ENCODE measurements at regions not wholly inside any gene's neighbourhood (a gene's known extent, or its start where the extent isn't known, plus 50 kb on each side); places are given as distances from the start of the nearest gene placed in this dataset.

DNA sequence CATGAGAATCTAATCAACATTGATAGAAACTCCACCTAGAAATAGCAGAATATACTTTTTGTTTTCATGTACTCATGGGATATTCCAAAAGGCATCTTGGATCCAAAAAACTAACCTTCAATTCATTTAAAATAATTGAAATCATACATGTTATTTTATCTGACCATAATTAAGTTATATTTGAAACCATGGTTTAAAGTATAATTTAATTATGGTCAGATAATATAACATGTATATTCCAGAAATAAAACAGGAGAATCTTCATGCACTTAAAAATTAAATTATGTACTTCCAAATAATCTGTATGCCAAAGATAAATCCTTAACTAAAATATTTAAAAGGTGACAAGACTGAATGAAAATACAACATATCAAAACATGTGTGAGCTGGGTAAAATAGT, 651.3 kb upstream of the LINC00305 start:
- Histone ChIP-seq H3K9me3 (replicated peaks in 1 of 2; ENCODE audit: control insufficient read depth in 2 of 2, insufficient read depth in 1 of 2, low read depth in 1 of 2, low read length in 2 of 2) (no peaks in the 10 kb centered on the region), H3K23ac (ENCODE audit: low read depth, low read length, poor library complexity) (no peak overlapping the region), H3K27me3 (ENCODE audit: control insufficient read depth in 3 of 3, insufficient read depth in 3 of 3, low read depth in 1 of 3, low read length in 3 of 3) (no peaks in the 10 kb centered on the region), H2AK5ac (ENCODE audit: low read depth, low read length) (no peak overlapping the region), H3K9ac (ENCODE audit: low read depth, low read length, poor library complexity) (no peak overlapping the region), H4K8ac (ENCODE audit: low read depth, low read length) (no peak overlapping the region), H2BK120ac (ENCODE audit: low read depth, low read length) (no peak overlapping the region), H3K4me2 (ENCODE audit: insufficient read depth, low read length, poor library complexity, severe bottlenecking) (no peak overlapping the region), H3K79me1 (ENCODE audit: low read depth, low read length) (no peaks in the 10 kb centered on the region), H3K4me1 (ENCODE audit: control insufficient read depth in 2 of 2, insufficient read depth in 1 of 2, low read depth in 1 of 2, low read length in 2 of 2) (no peaks in the 10 kb centered on the region), H3K4me3 (ENCODE audit: low read length in 2 of 2) (no peak overlapping the region), H3K27ac (replicated peaks; ENCODE audit: low read length) (no peak overlapping the region), H2BK15ac (ENCODE audit: low read length) (no peak overlapping the region), H3K4ac (ENCODE audit: low read length) (no peak overlapping the region), H3K14ac (ENCODE audit: low read length) (no peak overlapping the region), H3K18ac (ENCODE audit: low read length) (no peak overlapping the region), H4K91ac (ENCODE audit: low read depth, low read length, poor library complexity) (no peak overlapping the region), H3K36me3 (replicated peaks in 1 of 2; ENCODE audit: control insufficient read depth in 2 of 2, insufficient read depth in 2 of 2, low read length in 2 of 2) (no peaks in the 10 kb centered on the region), H2AFZ (ENCODE audit: low read length) (no peak overlapping the region), H2BK12ac (ENCODE audit: low read length) (no peak overlapping the region), H2BK5ac (ENCODE audit: low read length) (no peak overlapping the region)
- DNase-seq (ENCODE audit: low spot score): no peak

DNA sequence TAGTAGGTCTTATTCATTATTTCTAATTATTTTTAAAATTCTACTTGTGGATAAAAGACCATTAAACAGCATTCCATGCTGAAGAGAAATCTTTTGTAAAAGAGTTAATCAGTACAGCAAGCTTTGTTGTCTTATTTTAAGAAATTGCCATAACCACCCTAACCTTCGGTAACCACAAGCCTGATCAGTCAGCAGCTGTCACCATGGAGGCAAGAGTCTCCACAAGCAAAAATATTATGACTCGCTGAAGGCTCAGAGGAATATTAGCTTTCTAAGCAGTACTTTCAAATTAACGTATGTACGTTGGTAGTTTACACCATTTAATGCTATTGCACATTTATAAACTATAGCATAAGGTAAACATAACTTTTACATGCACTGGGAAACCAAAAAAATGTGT, 650.5 kb upstream of the LINC00305 start:
- Histone ChIP-seq H2BK15ac (ENCODE audit: low read length) (no peak overlapping the region), H2AK5ac (ENCODE audit: low read depth, low read length) (no peak overlapping the region), H4K8ac (ENCODE audit: low read depth, low read length) (no peak overlapping the region), H3K18ac (ENCODE audit: low read length) (no peak overlapping the region), H3K36me3 (replicated peaks in 1 of 2; ENCODE audit: control insufficient read depth in 2 of 2, insufficient read depth in 2 of 2, low read length in 2 of 2) (no peaks in the 10 kb centered on the region), H3K4me2 (ENCODE audit: insufficient read depth, low read length, poor library complexity, severe bottlenecking) (no peak overlapping the region), H3K4me1 (ENCODE audit: control insufficient read depth in 2 of 2, insufficient read depth in 1 of 2, low read depth in 1 of 2, low read length in 2 of 2) (no peaks in the 10 kb centered on the region), H3K23ac (ENCODE audit: low read depth, low read length, poor library complexity) (no peak overlapping the region), H2AFZ (ENCODE audit: low read length) (no peak overlapping the region), H3K79me1 (ENCODE audit: low read depth, low read length) (no peaks in the 10 kb centered on the region), H3K4me3 (ENCODE audit: low read length in 2 of 2) (no peak overlapping the region), H2BK120ac (ENCODE audit: low read depth, low read length) (no peak overlapping the region), H3K27ac (replicated peaks; ENCODE audit: low read length) (no peak overlapping the region), H2BK5ac (ENCODE audit: low read length) (no peak overlapping the region), H4K91ac (ENCODE audit: low read depth, low read length, poor library complexity) (no peak overlapping the region), H3K9ac (ENCODE audit: low read depth, low read length, poor library complexity) (no peak overlapping the region), H3K27me3 (ENCODE audit: control insufficient read depth in 3 of 3, insufficient read depth in 3 of 3, low read depth in 1 of 3, low read length in 3 of 3) (no peaks in the 10 kb centered on the region), H3K14ac (ENCODE audit: low read length) (no peak overlapping the region), H3K4ac (ENCODE audit: low read length) (no peak overlapping the region), H2BK12ac (ENCODE audit: low read length) (no peak overlapping the region), H3K9me3 (replicated peaks in 1 of 2; ENCODE audit: control insufficient read depth in 2 of 2, insufficient read depth in 1 of 2, low read depth in 1 of 2, low read length in 2 of 2) (no peaks in the 10 kb centered on the region)
- no CpG with 5 or more reads among the region's 4 CpGs for WGBS, 2 donors (ENCODE audit: extremely low coverage in 2 of 2, insufficient read length in 2 of 2, insufficient replicate concordance in 1 of 2)
- no peak for DNase-seq (ENCODE audit: low spot score)

DNA sequence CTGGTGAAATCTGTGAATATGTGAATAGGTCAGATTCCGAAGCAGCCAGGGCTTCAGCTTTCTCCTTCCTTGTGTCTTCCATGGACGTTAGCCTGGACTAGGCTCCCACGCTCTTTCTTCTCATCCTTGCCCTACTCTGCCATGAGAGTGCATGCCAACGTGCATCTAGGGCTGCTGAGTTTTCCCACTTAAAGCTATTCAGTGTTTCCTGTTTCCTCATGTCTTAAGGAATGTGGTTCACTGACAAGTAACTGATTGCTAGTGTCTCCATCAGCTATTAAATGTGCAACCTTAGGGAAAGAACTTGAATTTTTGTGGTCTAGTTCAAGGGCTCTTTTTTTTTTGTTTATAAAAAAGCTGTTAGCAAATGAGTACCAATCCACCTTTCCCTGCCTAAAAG, 642.3 kb upstream of the LINC00305 start:
- Histone ChIP-seq H4K91ac (ENCODE audit: low read depth, low read length, poor library complexity) (no peak overlapping the region), H2AFZ (ENCODE audit: low read length) (no peak overlapping the region), H2BK5ac (ENCODE audit: low read length) (no peak overlapping the region), H3K14ac (ENCODE audit: low read length) (no peak overlapping the region), H3K4me1 (ENCODE audit: control insufficient read depth in 2 of 2, insufficient read depth in 1 of 2, low read depth in 1 of 2, low read length in 2 of 2) (no peaks in the 10 kb centered on the region), H3K4me3 (ENCODE audit: low read length in 2 of 2) (no peak overlapping the region), H3K23ac (ENCODE audit: low read depth, low read length, poor library complexity) (no peak overlapping the region), H3K18ac (ENCODE audit: low read length) (no peak overlapping the region), H3K36me3 (replicated peaks in 1 of 2; ENCODE audit: control insufficient read depth in 2 of 2, insufficient read depth in 2 of 2, low read length in 2 of 2) (no peaks in the 10 kb centered on the region), H3K9ac (ENCODE audit: low read depth, low read length, poor library complexity) (no peak overlapping the region), H3K4me2 (ENCODE audit: insufficient read depth, low read length, poor library complexity, severe bottlenecking) (no peak overlapping the region), H2BK15ac (ENCODE audit: low read length) (no peak overlapping the region), H4K8ac (ENCODE audit: low read depth, low read length) (no peak overlapping the region), H3K4ac (ENCODE audit: low read length) (no peak overlapping the region), H2AK5ac (ENCODE audit: low read depth, low read length) (no peak overlapping the region), H3K79me1 (ENCODE audit: low read depth, low read length) (no peaks in the 10 kb centered on the region), H2BK12ac (ENCODE audit: low read length) (no peak overlapping the region), H3K9me3 (replicated peaks in 1 of 2; ENCODE audit: control insufficient read depth in 2 of 2, insufficient read depth in 1 of 2, low read depth in 1 of 2, low read length in 2 of 2) (no peaks in the 10 kb centered on the region), H2BK120ac (ENCODE audit: low read depth, low read length) (no peak overlapping the region), H3K27me3 (ENCODE audit: control insufficient read depth in 3 of 3, insufficient read depth in 3 of 3, low read depth in 1 of 3, low read length in 3 of 3) (no peaks in the 10 kb centered on the region), H3K27ac (replicated peaks; ENCODE audit: low read length) (no peak overlapping the region)
- no peak for DNase-seq (ENCODE audit: low spot score)
- no CpG with 5 or more reads among the region's 4 CpGs for WGBS, 2 donors (ENCODE audit: extremely low coverage in 2 of 2, insufficient read length in 2 of 2, insufficient replicate concordance in 1 of 2)

DNA sequence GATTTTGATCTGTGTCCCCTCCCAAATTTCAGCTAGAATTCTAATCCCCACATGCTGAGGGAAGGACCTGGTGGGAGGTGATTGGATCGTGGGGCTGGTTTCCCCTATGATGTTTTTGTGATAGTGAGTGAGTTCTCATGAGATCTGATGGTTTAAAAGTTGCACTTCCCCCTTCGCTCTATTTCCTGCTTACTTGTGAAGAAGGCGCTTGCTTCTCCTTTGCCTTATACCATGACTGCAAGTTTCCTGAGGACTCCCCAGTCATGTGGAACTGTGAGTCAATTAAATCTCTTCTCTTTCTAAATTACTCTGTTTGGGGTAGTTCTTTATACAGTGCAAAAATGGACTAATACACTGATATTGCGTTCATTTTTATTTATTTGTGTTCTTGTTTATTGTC, 636.8 kb upstream of the LINC00305 start:
- H4K91ac ChIP-seq (ENCODE audit: low read depth, low read length, poor library complexity): no peak overlapping the region
- no peak overlapping the region for H3K18ac ChIP-seq (ENCODE audit: low read length)
- H3K4ac ChIP-seq (ENCODE audit: low read length): no peak overlapping the region
- H3K9ac ChIP-seq (ENCODE audit: low read depth, low read length, poor library complexity): no peak overlapping the region
- H3K27ac ChIP-seq (replicated peaks; ENCODE audit: low read length): no peak overlapping the region
- H2BK12ac ChIP-seq (ENCODE audit: low read length): no peak overlapping the region
- no peak overlapping the region for H4K8ac ChIP-seq (ENCODE audit: low read depth, low read length)
- H2BK15ac ChIP-seq (ENCODE audit: low read length): no peak overlapping the region
- no peaks in the 10 kb centered on the region for H3K9me3 ChIP-seq (replicated peaks in 1 of 2; ENCODE audit: control insufficient read depth in 2 of 2, insufficient read depth in 1 of 2, low read depth in 1 of 2, low read length in 2 of 2)
- H3K36me3 ChIP-seq (replicated peaks in 1 of 2; ENCODE audit: control insufficient read depth in 2 of 2, insufficient read depth in 2 of 2, low read length in 2 of 2): no peaks in the 10 kb centered on the region
- no peak overlapping the region for H2AK5ac ChIP-seq (ENCODE audit: low read depth, low read length)
- no peak overlapping the region for H2BK5ac ChIP-seq (ENCODE audit: low read length)
- no peaks in the 10 kb centered on the region for H3K27me3 ChIP-seq (ENCODE audit: control insufficient read depth in 3 of 3, insufficient read depth in 3 of 3, low read depth in 1 of 3, low read length in 3 of 3)
- H2BK120ac ChIP-seq (ENCODE audit: low read depth, low read length): no peak overlapping the region
- no peak for DNase-seq (ENCODE audit: low spot score)
- no peaks in the 10 kb centered on the region for H3K79me1 ChIP-seq (ENCODE audit: low read depth, low read length)
- H3K4me2 ChIP-seq (ENCODE audit: insufficient read depth, low read length, poor library complexity, severe bottlenecking): no peak overlapping the region
- no CpG with 5 or more reads among the region's 4 CpGs for WGBS, 2 donors (ENCODE audit: extremely low coverage in 2 of 2, insufficient read length in 2 of 2, insufficient replicate concordance in 1 of 2)
- no peak overlapping the region for H3K23ac ChIP-seq (ENCODE audit: low read depth, low read length, poor library complexity)
- no peak overlapping the region for H3K14ac ChIP-seq (ENCODE audit: low read length)
- H2AFZ ChIP-seq (ENCODE audit: low read length): no peak overlapping the region
- H3K4me3 ChIP-seq (ENCODE audit: low read length in 2 of 2): no peak overlapping the region
- no peaks in the 10 kb centered on the region for H3K4me1 ChIP-seq (ENCODE audit: control insufficient read depth in 2 of 2, insufficient read depth in 1 of 2, low read depth in 1 of 2, low read length in 2 of 2)
